KG1 (cell line): ENCODE measurements at regions not wholly inside any gene's neighbourhood (a gene's known extent, or its start where the extent isn't known, plus 50 kb on each side); places are given as distances from the start of the nearest gene placed in this dataset.

Source experiments
- DNase-seq: peaks from one replicate; lab custom pipeline; 2025; lab: John Stamatoyannopoulos, UW

- DNase-seq: peak; percentile 52
Measured at GRCh38 chr7:130912862-130913638, 179.0 kb upstream of the KLF14 start.

- DNase-seq: no peak
Measured at GRCh38 chr7:130913639-130914553, 179.9 kb upstream of the KLF14 start.

- DNase-seq: no peak
Measured at GRCh38 chr7:130914554-130915294, 180.7 kb upstream of the KLF14 start.

GRCh38 chr7:130917669-130918128 is 183.7 kb upstream of the KLF14 start:
- DNase-seq: no peak

- DNase-seq: no peak
Measured at GRCh38 chr7:130918129-130919052, 184.4 kb upstream of the KLF14 start.

GRCh38 chr7:130919316-130920103 is 185.5 kb upstream of the KLF14 start:
- no peak for DNase-seq

GRCh38 chr7:130920122-130920521 is 186.1 kb upstream of the KLF14 start:
- no peak for DNase-seq

GRCh38 chr7:130921391-130922180 is 187.6 kb upstream of the KLF14 start:
- no peak for DNase-seq

- no peak for DNase-seq
Measured at GRCh38 chr7:130922206-130923112, 188.5 kb upstream of the KLF14 start.

GRCh38 chr7:130923365-130923764 is 189.4 kb upstream of the KLF14 start:
- no peak for DNase-seq

GRCh38 chr7:130923930-130924329 is 189.9 kb upstream of the KLF14 start:
- no peak for DNase-seq

- DNase-seq: no peak
Measured at GRCh38 chr7:130925136-130925794, 191.3 kb upstream of the KLF14 start.

- peak; percentile 2 for DNase-seq
Measured at GRCh38 chr7:130926001-130926691, 192.1 kb upstream of the KLF14 start.

GRCh38 chr7:130927062-130927461 is 193.1 kb upstream of the KLF14 start:
- DNase-seq: no peak

GRCh38 chr7:130927564-130927963 is 193.6 kb upstream of the KLF14 start:
- DNase-seq: no peak

- DNase-seq: no peak
Measured at GRCh38 chr7:130929896-130930659, 196.1 kb upstream of the KLF14 start.
